Liver (tissue), 8 donors: ENCODE measurements at regions not wholly inside any gene's neighbourhood (a gene's known extent, or its start where the extent isn't known, plus 50 kb on each side); places are given as distances from the start of the nearest gene placed in this dataset.

Experiments used
- DNase-seq: peaks from one replicate; pipeline ENCODE4 v3.0.0-alpha.2; 2017; ENCODE audit warnings: low spot score
- H3K27ac ChIP-seq, 2 donors: one replicate each; pipeline ENCODE4 v1.7.0; 2013; ENCODE audit warnings: inconsistent platforms in 2 of 2, low read length in 2 of 2, control low read depth in 1 of 2, low read depth in 1 of 2, mild to moderate bottlenecking in 1 of 2
- H3K27me3 ChIP-seq, 4 donors: one replicate each; pipeline versions ENCODE4 v1.6.1 to v1.7.0; 2013; ENCODE audit warnings: low read length in 3 of 4, inconsistent platforms in 1 of 4, mild to moderate bottlenecking in 1 of 4, moderate library complexity in 1 of 4; ENCODE audit not compliant: control insufficient read depth in 4 of 4, insufficient read depth in 4 of 4
- H3K36me3 ChIP-seq, 4 donors: one replicate each; pipeline versions ENCODE4 v1.6.1 to v1.7.0; 2013; ENCODE audit warnings: low read length in 3 of 4, mild to moderate bottlenecking in 3 of 4, low read depth in 1 of 4, moderate library complexity in 1 of 4; ENCODE audit not compliant: control insufficient read depth in 4 of 4, insufficient read depth in 3 of 4
- H3K4me1 ChIP-seq, 4 donors: one replicate each; pipeline versions ENCODE4 v1.6.1 to v1.7.0; 2013; ENCODE audit warnings: low read length in 3 of 4, mild to moderate bottlenecking in 3 of 4, moderate library complexity in 1 of 4; ENCODE audit not compliant: control insufficient read depth in 4 of 4, insufficient read depth in 4 of 4
- H3K4me3 ChIP-seq, 3 donors: one replicate each; pipeline versions ENCODE4 v1.6.1 to v1.7.0; 2013; ENCODE audit warnings: low read length in 3 of 3, control low read depth in 1 of 3, low read depth in 1 of 3, mild to moderate bottlenecking in 1 of 3
- H3K9ac ChIP-seq, 2 donors: one replicate each; pipeline ENCODE4 v1.7.0; 2013; ENCODE audit warnings: low read length in 2 of 2, mild to moderate bottlenecking in 2 of 2, moderate library complexity in 2 of 2, control low read depth in 1 of 2, low read depth in 1 of 2
- H3K9me3 ChIP-seq, 4 donors: one replicate each; pipeline versions ENCODE4 v1.6.1 to v1.7.0; 2013; ENCODE audit warnings: low read length in 3 of 4; ENCODE audit not compliant: control insufficient read depth in 4 of 4
- ATF3 ChIP-seq: IDR thresholded peaks from 2 replicates; pipeline ENCODE4 v1.6.1; 2016; ENCODE audit warnings: antibody characterized with exemption
- CTCF ChIP-seq: fragments of 150-350 bp; IDR thresholded peaks from 2 replicates; pipeline ENCODE4 v1.5.1; 2017; ENCODE audit warnings: improper control_type of control experiment, low read depth, low read length; ENCODE audit not compliant: missing input control
- FOXA1 ChIP-seq: IDR thresholded peaks from 2 replicates; pipeline ENCODE4 v1.6.1; 2016; ENCODE audit warnings: antibody characterized with exemption
- FOXA2 ChIP-seq: IDR thresholded peaks from 2 replicates; pipeline ENCODE4 v1.6.1; 2016; ENCODE audit warnings: antibody characterized with exemption
- GABPA ChIP-seq, 2 donors: IDR thresholded peaks in 1 of 2; conservative IDR thresholded peaks in 1 of 2; 2 replicates each; pipeline ENCODE4 v1.6.1; 2016; ENCODE audit warnings: antibody characterized with exemption in 2 of 2, mild to moderate bottlenecking in 1 of 2, moderate library complexity in 1 of 2
- HNF4G ChIP-seq: IDR thresholded peaks from 2 replicates; pipeline ENCODE4 v1.6.1; 2016; ENCODE audit warnings: antibody characterized with exemption
- JUND ChIP-seq, 2 donors: IDR thresholded peaks; 2 replicates each; pipeline ENCODE4 v1.6.1; 2016; ENCODE audit warnings: antibody characterized with exemption in 2 of 2
- MAX ChIP-seq: IDR thresholded peaks from 2 replicates; pipeline ENCODE4 v1.6.1; 2016; ENCODE audit warnings: antibody characterized with exemption
- NR2F2 ChIP-seq: IDR thresholded peaks from 2 replicates; pipeline ENCODE4 v1.6.1; 2016; ENCODE audit warnings: antibody characterized with exemption
- RAD21 ChIP-seq, 2 donors: IDR thresholded peaks; 2 replicates each; pipeline ENCODE4 v1.6.1; 2016; ENCODE audit warnings: antibody characterized with exemption in 2 of 2, mild to moderate bottlenecking in 2 of 2
- REST ChIP-seq: IDR thresholded peaks from 2 replicates; pipeline ENCODE4 v1.6.1; 2016; ENCODE audit warnings: antibody characterized with exemption, mild to moderate bottlenecking
- RXRA ChIP-seq, 2 donors: IDR thresholded peaks; 2 replicates each; pipeline ENCODE4 v1.6.1; 2017 to 2018; ENCODE audit warnings: antibody characterized with exemption in 2 of 2, mild to moderate bottlenecking in 1 of 2
- SP1 ChIP-seq: IDR thresholded peaks from 2 replicates; pipeline ENCODE4 v1.6.1; 2018; ENCODE audit warnings: antibody characterized with exemption, mild to moderate bottlenecking
- TAF1 ChIP-seq: conservative IDR thresholded peaks from 2 replicates; pipeline ENCODE4 v1.6.1; 2016; ENCODE audit warnings: antibody characterized with exemption, mild to moderate bottlenecking
- YY1 ChIP-seq: IDR thresholded peaks from 2 replicates; pipeline ENCODE4 v1.6.1; 2016; ENCODE audit warnings: antibody characterized with exemption, mild to moderate bottlenecking
- ZBTB33 ChIP-seq: IDR thresholded peaks from 2 replicates; pipeline ENCODE4 v1.6.1; 2016; ENCODE audit warnings: antibody characterized with exemption
- whole genome bisulfite sequencing: extraction: QIAGEN DNeasy Blood & Tissue Kit; methylation state at CpG from one replicate; pipeline ENCODE4 v1.1.7; 2013; 5-methylcytosine and 5-hydroxymethylcytosine counted together
- donor health status: healthy.
- donor health status: healthy.
- donor health status: healthy.
- donor health status: healthy.
- donor health status: healthy.

GRCh38 chr12:16691624-16692023, 85.7 kb upstream of the LMO3 start:
- WGBS = 92% methylated on average over 2 of the region's 2 CpGs
- H3K9ac ChIP-seq = no peak overlapping the region
- no peak for DNase-seq
- no peaks in the 10 kb centered on the region for H3K4me1 ChIP-seq
- no peak overlapping the region for H3K27ac ChIP-seq
- H3K4me3 ChIP-seq = no peak overlapping the region
- no peaks in the 10 kb centered on the region for H3K36me3 ChIP-seq
- H3K27me3 ChIP-seq = no peaks in the 10 kb centered on the region
- H3K9me3 ChIP-seq = peaks cover 0 to 8% (median 0%) of the 10 kb centered on the region in 4 donors
- no peak for TF ChIP-seq FOXA2
- no peak for TF ChIP-seq NR2F2
- no peak for TF ChIP-seq REST
- no peak for TF ChIP-seq YY1
- no peak for TF ChIP-seq JUND (IDR thresholded peaks at IDR 0.05)
- no peak for TF ChIP-seq SP1
- TF ChIP-seq GABPA (IDR thresholded peaks at IDR 0.05 in 1 of 2, conservative IDR thresholded peaks at IDR 0.05 in 1 of 2) = no peak
- no peak for TF ChIP-seq MAX
- no peak for TF ChIP-seq ATF3
- TF ChIP-seq TAF1 = no peak
- TF ChIP-seq ZBTB33 = no peak
- TF ChIP-seq HNF4G = no peak
- TF ChIP-seq CTCF = no peak
- no peak for TF ChIP-seq FOXA1
- TF ChIP-seq RAD21 (IDR thresholded peaks at IDR 0.05) = no peak
- no peak for TF ChIP-seq RXRA (IDR thresholded peaks at IDR 0.05)

- H3K4me1 ChIP-seq = no peaks in the 10 kb centered on the region
- H3K4me3 ChIP-seq = no peak overlapping the region
- no peak overlapping the region for H3K9ac ChIP-seq
- H3K27me3 ChIP-seq = no peaks in the 10 kb centered on the region
- no peaks in the 10 kb centered on the region for H3K36me3 ChIP-seq
- no peak overlapping the region for H3K27ac ChIP-seq
- WGBS = 93% methylated on average over 1 of the region's 1 CpG
- DNase-seq = no peak
- peaks cover 0 to 4% (median 0%) of the 10 kb centered on the region in 4 donors for H3K9me3 ChIP-seq
- TF ChIP-seq REST (no peak), FOXA1 (no peak), GABPA (IDR thresholded peaks at IDR 0.05 in 1 of 2, conservative IDR thresholded peaks at IDR 0.05 in 1 of 2) (no peak), CTCF (no peak), RXRA (IDR thresholded peaks at IDR 0.05) (no peak), YY1 (no peak), ATF3 (no peak), NR2F2 (no peak)
These were observed 82.2 kb upstream of the LMO3 start for GRCh38 chr12:16688200-16688599.
